ENCODE measurements at regions not wholly inside any gene's neighbourhood (a gene's known extent, or its start where the extent isn't known, plus 50 kb on each side); places are given as distances from the start of the nearest gene placed in this dataset.

GRCh38 chrX:69107231-69107739 lies 58.0 kb downstream of the PJA1 start:
- H3K79me2 ChIP-seq (ENCODE audit: low read length) = no peaks in the 10 kb centered on the region
- H3K4me3 ChIP-seq (ENCODE audit: low read length) = no peak overlapping the region
- H3K9ac ChIP-seq (ENCODE audit: low read length) = no peak overlapping the region
- H3K9me3 ChIP-seq (ENCODE audit: insufficient read depth, low read length) = no peaks in the 10 kb centered on the region
- H4K20me1 ChIP-seq (ENCODE audit: insufficient read depth, low read length) = no peaks in the 10 kb centered on the region
- no peak overlapping the region for H3K4me2 ChIP-seq (ENCODE audit: low read length)
- H2AFZ ChIP-seq (ENCODE audit: low read depth, low read length) = no peak overlapping the region
- no peaks in the 10 kb centered on the region for H3K4me1 ChIP-seq (ENCODE audit: low read length)
- H3K36me3 ChIP-seq (replicated peaks; ENCODE audit: low read depth, low read length) = no peaks in the 10 kb centered on the region
- TF ChIP-seq EZH2phosphoT487 (IDR thresholded peaks at IDR 0.05; ENCODE audit: low read depth) = no peak
- no peak for TF ChIP-seq CTCF (IDR thresholded peaks at IDR 0.05; ENCODE audit: low read depth, low read length)
- no peak overlapping the region for H3K27ac ChIP-seq (ENCODE audit: low read length)
- H3K27me3 ChIP-seq (ENCODE audit: low read depth, low read length) = no peaks in the 10 kb centered on the region

GRCh38 chrX:69104756-69105434 lies 60.4 kb downstream of the PJA1 start:
- Histone ChIP-seq H3K9ac (ENCODE audit: low read length) (no peak overlapping the region), H3K36me3 (replicated peaks; ENCODE audit: low read depth, low read length) (no peaks in the 10 kb centered on the region), H3K79me2 (ENCODE audit: low read length) (no peaks in the 10 kb centered on the region)

GRCh38 chrX:69103539-69103938 lies 61.7 kb downstream of the PJA1 start:
- no peak overlapping the region for H3K9ac ChIP-seq (ENCODE audit: low read length)
- H3K27ac ChIP-seq (ENCODE audit: low read length) = no peak overlapping the region
- no peak overlapping the region for H3K4me3 ChIP-seq (ENCODE audit: low read length)
- no peak overlapping the region for H3K4me2 ChIP-seq (ENCODE audit: low read length)
- no peak overlapping the region for H2AFZ ChIP-seq (ENCODE audit: low read depth, low read length)
- no peaks in the 10 kb centered on the region for H3K9me3 ChIP-seq (ENCODE audit: insufficient read depth, low read length)
- no peaks in the 10 kb centered on the region for H4K20me1 ChIP-seq (ENCODE audit: insufficient read depth, low read length)
- H3K79me2 ChIP-seq (ENCODE audit: low read length) = no peaks in the 10 kb centered on the region
- H3K36me3 ChIP-seq (replicated peaks; ENCODE audit: low read depth, low read length) = no peaks in the 10 kb centered on the region
- no peak for TF ChIP-seq EZH2phosphoT487 (IDR thresholded peaks at IDR 0.05; ENCODE audit: low read depth)
- TF ChIP-seq CTCF (IDR thresholded peaks at IDR 0.05; ENCODE audit: low read depth, low read length) = no peak
- no peaks in the 10 kb centered on the region for H3K4me1 ChIP-seq (ENCODE audit: low read length)
- H3K27me3 ChIP-seq (ENCODE audit: low read depth, low read length) = no peaks in the 10 kb centered on the region

More at GRCh38 chrX:69104756-69105434, 60.4 kb downstream of the PJA1 start:
- H3K4me3 ChIP-seq (ENCODE audit: low read length) = no peak overlapping the region
- H3K4me1 ChIP-seq (ENCODE audit: low read length) = no peaks in the 10 kb centered on the region
- H3K4me2 ChIP-seq (ENCODE audit: low read length) = no peak overlapping the region
- H4K20me1 ChIP-seq (ENCODE audit: insufficient read depth, low read length) = no peaks in the 10 kb centered on the region
- H2AFZ ChIP-seq (ENCODE audit: low read depth, low read length) = no peak overlapping the region
- H3K9me3 ChIP-seq (ENCODE audit: insufficient read depth, low read length) = no peaks in the 10 kb centered on the region
- no peaks in the 10 kb centered on the region for H3K27me3 ChIP-seq (ENCODE audit: low read depth, low read length)
- TF ChIP-seq CTCF (IDR thresholded peaks at IDR 0.05; ENCODE audit: low read depth, low read length) (no peak), EZH2phosphoT487 (IDR thresholded peaks at IDR 0.05; ENCODE audit: low read depth) (no peak)
- H3K27ac ChIP-seq (ENCODE audit: low read length) = no peak overlapping the region

GRCh38 chrX:69102612-69103194 lies 62.5 kb downstream of the PJA1 start:
- Histone ChIP-seq H3K27me3 (ENCODE audit: low read depth, low read length) (no peaks in the 10 kb centered on the region), H3K79me2 (ENCODE audit: low read length) (no peaks in the 10 kb centered on the region), H2AFZ (ENCODE audit: low read depth, low read length) (no peak overlapping the region), H3K4me1 (ENCODE audit: low read length) (no peaks in the 10 kb centered on the region), H3K4me2 (ENCODE audit: low read length) (no peak overlapping the region), H3K36me3 (replicated peaks; ENCODE audit: low read depth, low read length) (no peaks in the 10 kb centered on the region), H3K9ac (ENCODE audit: low read length) (no peak overlapping the region), H3K9me3 (ENCODE audit: insufficient read depth, low read length) (no peaks in the 10 kb centered on the region), H3K4me3 (ENCODE audit: low read length) (no peak overlapping the region), H4K20me1 (ENCODE audit: insufficient read depth, low read length) (no peaks in the 10 kb centered on the region), H3K27ac (ENCODE audit: low read length) (no peak overlapping the region)
- TF ChIP-seq CTCF (IDR thresholded peaks at IDR 0.05; ENCODE audit: low read depth, low read length) = no peak

Measured in OCI-LY3 (cell line).